OCI-LY1 (cell line): ENCODE measurements at regions not wholly inside any gene's neighbourhood (a gene's known extent, or its start where the extent isn't known, plus 50 kb on each side); places are given as distances from the start of the nearest gene placed in this dataset.
"Not testable (repeated sequence)": the region's sequence is repeated elsewhere in the genome, so short reads cannot be mapped to it uniquely, and the experiment has no call there.

Experiments
- EZH2 ChIP-seq: fragments of 200-600 bp; sonication (generic), shearing (Covaris generic); IDR thresholded peaks from 2 replicates; pipeline ENCODE4 v1.8.0; 2017; ENCODE audit warnings: borderline replicate concordance, mixed run types, mild to moderate bottlenecking, antibody characterized with exemption, low read length, moderate library complexity, mixed read lengths
- TF ChIP-seq, protein P1 (sequence below): fragments of 200-600 bp; sonication (generic), shearing (Covaris generic); IDR thresholded peaks from 2 replicates; pipeline ENCODE4 v1.5.1; 2017; ENCODE audit warnings: mild to moderate bottlenecking, antibody characterized with exemption, low read length, moderate library complexity, mixed read lengths

DNA sequence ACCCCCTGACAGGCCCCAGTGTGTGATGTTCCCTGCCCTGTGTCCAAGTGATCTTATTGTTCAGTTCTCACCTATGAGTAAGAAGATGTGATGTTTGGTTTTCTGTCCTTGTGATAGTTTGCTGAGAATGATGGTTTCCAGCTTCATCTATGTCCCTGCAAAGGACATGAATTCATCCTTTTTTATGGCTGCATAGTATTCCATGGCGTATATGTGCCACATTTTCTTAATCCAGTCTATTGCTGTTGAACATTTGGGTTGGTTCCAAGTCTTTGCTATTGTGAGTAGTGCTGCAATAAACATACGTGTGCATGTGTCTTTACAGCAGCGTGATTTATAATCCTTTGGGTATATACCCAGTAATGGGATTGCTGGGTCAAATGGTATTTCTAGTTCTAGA lies 156.1 kb downstream of the SEPTIN7 start:
- TF ChIP-seq, protein P1, sequence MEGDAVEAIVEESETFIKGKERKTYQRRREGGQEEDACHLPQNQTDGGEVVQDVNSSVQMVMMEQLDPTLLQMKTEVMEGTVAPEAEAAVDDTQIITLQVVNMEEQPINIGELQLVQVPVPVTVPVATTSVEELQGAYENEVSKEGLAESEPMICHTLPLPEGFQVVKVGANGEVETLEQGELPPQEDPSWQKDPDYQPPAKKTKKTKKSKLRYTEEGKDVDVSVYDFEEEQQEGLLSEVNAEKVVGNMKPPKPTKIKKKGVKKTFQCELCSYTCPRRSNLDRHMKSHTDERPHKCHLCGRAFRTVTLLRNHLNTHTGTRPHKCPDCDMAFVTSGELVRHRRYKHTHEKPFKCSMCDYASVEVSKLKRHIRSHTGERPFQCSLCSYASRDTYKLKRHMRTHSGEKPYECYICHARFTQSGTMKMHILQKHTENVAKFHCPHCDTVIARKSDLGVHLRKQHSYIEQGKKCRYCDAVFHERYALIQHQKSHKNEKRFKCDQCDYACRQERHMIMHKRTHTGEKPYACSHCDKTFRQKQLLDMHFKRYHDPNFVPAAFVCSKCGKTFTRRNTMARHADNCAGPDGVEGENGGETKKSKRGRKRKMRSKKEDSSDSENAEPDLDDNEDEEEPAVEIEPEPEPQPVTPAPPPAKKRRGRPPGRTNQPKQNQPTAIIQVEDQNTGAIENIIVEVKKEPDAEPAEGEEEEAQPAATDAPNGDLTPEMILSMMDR, result not testable (repeated sequence)
- not testable (repeated sequence) for TF ChIP-seq EZH2
